ENCODE measurements at regions not wholly inside any gene's neighbourhood (a gene's known extent, or its start where the extent isn't known, plus 50 kb on each side); places are given as distances from the start of the nearest gene placed in this dataset.

GRCh38 chr20:48261398-48261910, 476.2 kb upstream of the SULF2 start:
- DNase-seq = no peak

DNA sequence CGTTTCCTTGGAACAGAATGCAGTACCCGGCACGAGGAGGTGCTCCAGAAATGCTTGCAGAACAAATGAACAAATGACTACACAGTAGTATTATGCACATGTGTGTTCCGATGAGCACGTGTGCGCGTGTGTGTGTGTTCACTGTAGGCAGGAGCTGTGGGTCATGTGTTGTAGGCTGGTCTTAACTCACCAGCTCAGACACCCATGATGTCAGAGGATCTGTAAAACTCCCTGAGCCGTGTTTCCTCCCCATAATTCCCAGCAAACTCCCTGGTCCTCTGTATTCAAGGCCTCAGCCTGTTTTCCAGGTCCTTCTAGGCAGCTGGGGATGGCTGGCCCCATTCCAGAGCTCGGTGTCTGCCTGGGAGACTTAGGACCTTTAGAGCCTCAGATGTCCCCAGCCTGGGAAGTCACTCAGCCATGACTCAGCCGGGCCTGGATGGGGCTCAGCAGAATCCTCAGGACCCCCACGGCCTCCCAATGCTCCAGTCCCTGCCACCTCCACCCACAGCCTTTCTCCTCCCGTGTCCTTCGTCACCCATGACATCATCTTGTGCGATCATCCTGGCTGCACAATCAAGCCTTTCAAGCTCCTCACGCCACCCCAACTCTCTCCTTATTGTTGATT, 475.0 kb upstream of the SULF2 start:
- DNase-seq = peak; percentile 71

GRCh38 chr20:48259456-48259855, 474.2 kb upstream of the SULF2 start:
- DNase-seq = no peak

DNA sequence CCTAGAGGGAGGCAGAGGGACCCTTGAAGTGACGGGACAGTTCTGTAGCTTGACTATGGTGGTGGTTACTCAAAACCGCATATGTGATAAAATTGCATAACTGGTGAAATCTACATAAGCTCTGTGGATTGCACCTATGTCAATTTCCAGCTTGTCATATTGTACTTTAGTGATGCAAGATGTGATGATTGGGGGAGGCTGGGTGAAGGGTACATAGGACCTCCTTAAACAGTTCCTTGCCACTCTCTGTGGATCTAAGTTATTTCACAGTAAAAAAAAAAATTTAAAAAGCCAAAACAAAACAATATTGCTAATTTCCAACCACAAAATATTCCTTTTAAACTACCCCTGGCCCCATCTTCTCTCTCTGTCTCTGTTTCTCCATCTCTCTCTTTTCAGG, 472.6 kb upstream of the SULF2 start:
- DNase-seq = no peak

DNA sequence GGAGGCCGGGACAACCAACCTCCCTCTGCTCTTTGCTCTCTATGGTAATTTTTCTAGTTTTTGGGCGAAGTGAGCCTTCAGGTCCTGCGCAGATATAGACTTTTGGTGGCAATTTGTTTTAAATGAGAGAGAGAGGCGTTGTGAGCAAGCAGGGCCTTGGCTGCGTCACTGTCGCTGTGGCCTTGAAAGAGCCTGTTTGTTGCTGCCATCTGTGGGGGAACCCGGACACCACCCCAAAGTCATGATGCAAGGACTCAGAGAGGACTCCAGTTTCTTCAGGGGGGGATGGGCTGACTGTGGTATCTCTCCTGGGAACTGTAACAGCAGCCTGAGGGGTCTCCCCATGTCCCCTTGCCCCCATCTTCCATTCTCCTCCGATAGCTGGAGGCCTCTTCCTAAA, 462.7 kb upstream of the SULF2 start:
- no peak for DNase-seq

DNA sequence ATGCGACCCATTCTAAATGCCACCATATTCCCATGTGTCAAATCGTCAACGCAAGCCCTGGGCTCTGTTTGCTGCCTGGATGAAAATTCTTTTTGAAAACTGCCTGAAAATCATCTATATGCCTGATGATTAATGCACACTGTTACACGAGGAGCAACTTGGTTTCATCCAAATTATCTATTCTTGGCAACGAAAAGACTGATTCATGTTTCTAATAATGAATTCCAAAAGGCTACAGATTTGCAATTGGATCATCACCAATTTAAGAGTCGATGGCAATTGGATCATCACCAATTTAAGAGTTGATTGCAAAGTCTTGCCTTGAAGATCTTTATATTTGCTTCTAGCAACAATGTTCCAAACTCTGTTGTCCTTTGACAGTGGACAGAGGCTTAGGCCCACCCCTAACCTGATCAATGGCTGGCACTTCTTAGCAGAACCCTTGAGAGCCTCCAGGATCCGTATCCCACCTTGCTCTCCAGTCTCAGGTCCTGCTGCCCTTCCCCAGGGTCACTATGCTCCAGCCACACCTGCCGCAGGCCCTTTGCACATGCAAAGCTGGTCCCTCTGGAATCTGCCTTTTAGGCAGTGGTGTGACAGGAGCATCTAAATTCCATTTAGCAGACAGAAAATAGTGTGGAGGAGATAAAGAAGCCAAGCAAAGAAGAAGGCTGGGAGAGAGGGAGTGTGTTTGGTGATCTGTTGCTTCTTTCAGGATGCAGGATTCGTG, 460.9 kb upstream of the SULF2 start:
- DNase-seq = no peak

GRCh38 chr20:48242623-48243022, 457.3 kb upstream of the SULF2 start:
- no peak for DNase-seq

DNA sequence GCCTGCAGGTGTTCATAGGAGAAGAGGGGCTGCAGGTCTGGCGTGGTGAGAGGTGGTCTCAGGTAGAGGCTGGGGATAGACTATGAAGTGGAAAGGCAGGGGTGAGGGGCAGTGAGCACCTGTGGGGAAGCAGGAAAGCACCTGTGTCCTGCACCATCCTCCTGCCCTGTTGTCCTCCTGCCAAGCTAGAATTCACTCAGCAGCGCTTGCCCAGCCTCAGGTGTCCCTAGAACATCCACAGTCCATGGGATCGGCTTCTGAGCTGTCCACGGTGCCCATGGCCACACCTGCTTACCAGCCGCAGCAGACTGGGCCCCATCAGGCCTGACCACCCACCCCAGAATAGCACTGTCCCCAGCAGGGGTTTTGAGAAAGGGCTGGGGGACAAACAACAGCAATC, 456.2 kb upstream of the SULF2 start:
- DNase-seq = no peak

DNA sequence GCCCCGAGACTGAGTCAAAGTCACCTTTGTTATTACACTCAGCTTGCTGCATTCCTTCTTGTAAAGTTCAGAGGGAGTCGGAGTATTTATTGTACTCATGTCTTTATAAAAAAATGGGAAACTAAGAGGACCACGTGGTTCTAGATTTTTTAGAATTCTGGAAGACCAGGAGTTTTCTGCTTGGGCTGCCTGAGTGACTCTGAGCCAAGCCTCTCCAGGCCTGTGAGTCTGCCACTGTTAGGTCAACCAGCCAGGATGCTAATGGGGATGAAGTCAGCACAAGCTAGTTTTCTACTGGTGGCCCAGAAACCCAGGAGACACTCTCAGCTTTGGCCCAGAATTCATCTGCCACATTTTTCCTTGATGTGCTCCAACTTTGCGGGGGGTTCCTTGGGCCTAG, 453.5 kb upstream of the SULF2 start:
- peak; percentile 42 for DNase-seq

DNA sequence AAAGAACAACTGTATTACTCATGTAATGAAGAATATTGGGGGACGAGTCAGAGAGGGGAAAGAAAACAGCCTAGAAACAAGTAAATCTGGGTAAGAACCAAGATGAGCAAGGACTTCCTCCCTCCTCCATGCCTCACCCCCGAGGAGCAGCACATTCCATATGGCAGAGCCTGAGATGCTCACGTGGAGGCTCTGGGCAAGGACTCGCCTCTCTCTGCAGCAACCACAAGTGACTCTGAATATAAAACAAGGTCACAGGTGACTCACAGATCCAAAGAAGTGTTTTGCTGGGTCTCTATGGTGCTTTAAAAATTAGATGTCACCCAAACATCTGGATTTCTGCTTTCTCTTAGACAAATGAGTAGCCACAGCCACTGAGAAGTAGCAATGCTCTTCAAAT, 453.0 kb upstream of the SULF2 start:
- no peak for DNase-seq

- peak; percentile 65 for DNase-seq
Measured at GRCh38 chr20:48236000-48236970, 451.0 kb upstream of the SULF2 start.

GRCh38 chr20:48234951-48235350, 449.7 kb upstream of the SULF2 start:
- DNase-seq = no peak

DNA sequence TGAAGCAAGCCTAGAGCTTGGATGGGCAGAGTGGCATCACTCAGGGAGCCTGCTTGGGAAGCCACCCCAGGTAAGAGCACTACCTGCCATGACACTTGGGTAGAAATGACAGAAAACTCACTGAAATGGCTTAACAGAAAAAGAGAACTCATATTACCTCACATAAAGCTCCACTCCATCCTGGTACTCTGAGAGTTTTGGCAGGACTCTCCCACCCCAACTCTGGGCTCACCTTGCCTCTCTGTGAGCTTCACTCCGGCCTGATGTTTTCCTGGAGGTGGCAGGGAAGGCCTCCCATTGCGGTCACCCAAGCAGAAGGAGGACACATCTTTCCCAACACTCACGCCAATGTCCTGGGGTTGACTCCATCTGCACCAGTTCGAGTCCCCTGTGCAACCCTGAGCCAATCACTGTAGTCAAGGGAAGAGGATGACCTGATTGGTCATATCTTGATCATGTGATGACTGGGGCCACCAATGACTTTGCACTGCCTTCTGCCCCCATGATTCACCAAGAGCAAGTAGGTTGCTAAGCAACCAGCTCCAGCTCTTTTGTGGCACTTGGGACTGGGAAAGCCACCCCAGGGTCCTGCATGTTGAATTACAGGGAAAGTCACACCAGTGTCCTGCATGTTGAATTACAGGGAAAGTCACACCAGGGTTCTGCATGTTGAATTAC, 446.1 kb upstream of the SULF2 start:
- DNase-seq = peak; percentile 8

DNA sequence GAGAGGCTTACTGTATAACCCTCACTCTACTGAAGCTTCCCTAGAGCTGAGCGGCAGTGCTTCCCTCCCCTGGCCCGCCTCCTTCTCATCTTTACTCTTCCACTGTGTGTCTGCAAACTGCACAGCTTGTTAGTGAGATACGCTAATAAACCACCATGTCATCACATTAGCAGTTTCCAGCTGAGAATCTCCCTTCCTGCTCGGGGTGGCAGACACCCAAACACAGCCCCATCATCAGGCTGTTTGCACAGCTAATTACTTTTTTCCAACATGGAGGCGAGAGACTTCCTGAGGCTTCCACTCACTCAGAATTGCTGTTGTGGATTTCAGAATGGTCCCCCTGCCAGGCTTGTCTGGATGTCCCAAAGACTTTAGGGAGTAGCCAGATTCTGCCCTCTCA, 444.9 kb upstream of the SULF2 start:
- DNase-seq = no peak

GRCh38 chr20:48227381-48227780, 442.1 kb upstream of the SULF2 start:
- no peak for DNase-seq

DNA sequence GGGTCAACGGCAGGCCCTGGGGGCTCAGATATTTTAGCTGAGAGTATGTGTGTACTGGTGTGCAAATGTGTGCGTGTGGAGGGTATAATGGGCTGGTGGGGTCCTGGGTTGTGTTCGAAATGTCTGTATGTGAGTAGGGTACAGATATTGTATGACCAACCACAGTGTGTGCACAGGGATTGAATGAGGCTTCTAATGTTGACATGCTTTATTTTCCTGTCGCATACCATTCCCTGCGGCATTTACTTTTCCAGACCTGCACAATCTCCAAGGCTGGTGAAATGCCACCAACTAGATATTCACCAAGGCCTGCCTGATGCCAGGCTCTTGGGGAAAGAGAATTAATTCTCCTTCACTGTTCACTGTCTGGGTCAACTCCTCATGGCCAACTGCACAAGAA, 441.4 kb upstream of the SULF2 start:
- DNase-seq = no peak

DNA sequence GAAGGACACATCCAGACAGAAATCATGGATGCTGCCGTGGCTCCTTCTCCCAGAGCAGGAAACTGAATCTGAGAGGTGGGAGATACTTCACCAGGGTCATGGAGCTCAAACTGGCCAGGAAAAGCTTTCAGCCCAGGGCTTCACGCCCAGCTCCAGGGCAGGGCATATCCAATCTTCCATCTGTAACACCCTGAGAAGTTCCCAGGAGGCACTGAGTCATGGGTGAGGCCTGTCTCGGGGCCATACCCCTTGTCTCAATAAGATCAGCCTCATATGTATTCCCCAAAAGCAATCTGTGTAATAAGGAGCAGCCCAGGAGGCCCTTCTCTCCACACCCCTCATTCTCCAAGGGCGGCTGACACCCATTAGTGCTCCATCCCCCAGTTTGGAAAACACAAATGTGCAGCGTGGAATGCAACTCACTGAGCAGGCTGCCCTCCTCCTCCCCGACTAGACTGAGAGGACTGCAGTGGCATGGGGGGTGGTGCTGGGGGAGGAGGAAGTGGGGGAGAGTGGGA, 439.3 kb upstream of the SULF2 start:
- DNase-seq = no peak

- no peak for DNase-seq
Measured at GRCh38 chr20:48223715-48224114, 438.4 kb upstream of the SULF2 start.

- DNase-seq = no peak
Measured at GRCh38 chr20:48222595-48223180, 437.4 kb upstream of the SULF2 start.

DNA sequence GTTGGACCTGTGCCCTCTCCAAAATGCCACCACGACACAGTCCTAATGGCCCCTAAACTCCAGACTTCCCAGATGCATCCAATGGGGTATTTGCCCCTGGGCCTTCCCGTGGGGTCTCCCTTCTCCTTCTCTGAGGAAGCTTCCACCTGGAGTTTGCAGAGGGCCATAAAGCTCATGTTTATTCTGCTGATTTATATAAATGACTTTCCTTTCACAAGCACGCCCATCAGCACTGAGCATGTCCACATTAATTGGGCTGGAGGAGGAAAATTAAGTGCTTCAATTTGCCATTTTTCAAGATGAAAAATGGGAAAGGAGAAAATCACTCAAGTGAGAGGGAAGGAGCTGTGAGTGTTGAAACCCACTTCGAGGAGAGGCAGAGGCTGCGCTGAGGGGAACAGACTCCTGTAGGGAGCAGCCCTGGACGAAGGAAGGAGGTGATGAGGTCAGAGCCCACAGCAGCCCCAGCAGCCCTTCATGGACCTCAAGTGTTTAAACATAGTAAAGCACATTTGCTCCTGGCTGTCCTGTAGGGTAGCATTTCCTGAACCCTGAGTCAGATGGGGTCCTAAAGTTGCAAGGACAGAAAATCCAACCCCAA, 434.9 kb upstream of the SULF2 start:
- DNase-seq = no peak

- DNase-seq = no peak
Measured at GRCh38 chr20:48219306-48219705, 434.0 kb upstream of the SULF2 start.

DNA sequence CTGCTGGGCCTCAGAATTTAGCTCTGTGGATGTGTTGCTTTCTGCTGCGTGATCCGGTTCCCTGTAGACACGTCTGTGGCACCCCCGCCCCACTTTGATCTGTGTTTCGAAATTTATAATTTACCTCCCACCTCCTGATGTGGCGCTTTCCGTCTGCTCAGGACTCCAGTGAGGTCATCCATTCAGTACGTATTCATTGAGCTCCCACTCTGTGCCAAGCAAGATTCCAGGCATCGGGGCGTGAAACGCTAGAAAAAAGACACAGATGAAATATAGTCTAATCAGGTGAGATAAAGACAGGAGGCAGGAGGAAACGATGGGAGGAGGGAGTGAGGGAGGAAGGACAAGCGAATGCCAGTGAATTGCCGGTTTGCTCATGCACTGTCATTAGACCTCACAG, 431.9 kb upstream of the SULF2 start:
- DNase-seq = no peak
